ENCODE measurements at regions not wholly inside any gene's neighbourhood (a gene's known extent, or its start where the extent isn't known, plus 50 kb on each side); places are given as distances from the start of the nearest gene placed in this dataset.

- TF ChIP-seq POLR2AphosphoS5 (IDR thresholded peaks at IDR 0.05), result no peak
- TF ChIP-seq CTCF (IDR thresholded peaks at IDR 0.05), result no peak
Observed at GRCh38 chr1:230536641-230537155, 105.6 kb upstream of the COG2 start.
